Vagina (tissue), 2 donors: ENCODE measurements at regions not wholly inside any gene's neighbourhood (a gene's known extent, or its start where the extent isn't known, plus 50 kb on each side); places are given as distances from the start of the nearest gene placed in this dataset.

ENCODE experiments used
- CTCF ChIP-seq, 3 experiments: fragments of 450-650 bp in 2 of 3; fragments of 200-600 bp in 1 of 3; sonication (generic) in 1 of 3; IDR thresholded peaks; one replicate each; pipeline ENCODE4 v1.5.1; 2017 to 2019; ENCODE audit warnings: antibody characterized with exemption in 3 of 3, mild to moderate bottlenecking in 2 of 3, moderate library complexity in 2 of 3
- POLR2A ChIP-seq, 2 donors: fragments of 450-650 bp; IDR thresholded peaks; one replicate each; pipeline ENCODE4 v1.6.1; 2017; ENCODE audit warnings: antibody characterized with exemption in 2 of 2, mild to moderate bottlenecking in 2 of 2, moderate library complexity in 2 of 2

GRCh38 chr9:7606591-7606990 lies 193.0 kb downstream of the DMAC1 start:
- TF ChIP-seq CTCF (IDR thresholded peaks at IDR 0.05) (no peak), POLR2A (IDR thresholded peaks at IDR 0.05) (no peak)
